K562 (cell line): ENCODE measurements at regions not wholly inside any gene's neighbourhood (a gene's known extent, or its start where the extent isn't known, plus 50 kb on each side); places are given as distances from the start of the nearest gene placed in this dataset.

ENCODE experiments used
- EZH2 ChIP-seq: IDR thresholded peaks from 2 replicates; pipeline ENCODE4 v1.6.1; 2012; ENCODE audit warnings: low read depth, mild to moderate bottlenecking, inconsistent platforms, low read length, borderline replicate concordance
- MCM5 ChIP-seq: fragments of 450-650 bp; IDR thresholded peaks from 2 replicates; pipeline ENCODE4 v1.6.1; 2016; ENCODE audit warnings: low read depth
- POLR2A ChIP-seq: fragments of 450-650 bp; conservative IDR thresholded peaks from 2 replicates; pipeline ENCODE4 v1.6.1; 2016
- POLR2G ChIP-seq: fragments of 200-400 bp; formaldehyde crosslinking; IDR thresholded peaks from 2 replicates; pipeline ENCODE4 v1.6.1; 2017; ENCODE audit warnings: low read depth, mild to moderate bottlenecking, antibody characterized with exemption, low read length, moderate library complexity
- SP2 ChIP-seq: IDR thresholded peaks from 2 replicates; pipeline ENCODE4 v1.6.1; 2011; ENCODE audit warnings: mild to moderate bottlenecking, low read depth, low read length, moderate library complexity; ENCODE audit not compliant: poor library complexity, severe bottlenecking; ENCODE audit errors: extremely low read depth
- TF ChIP-seq, protein P1 (sequence below): fragments of 150-350 bp; conservative IDR thresholded peaks from 2 replicates; pipeline ENCODE4 v1.6.1; 2014; ENCODE audit warnings: low read length

DNA sequence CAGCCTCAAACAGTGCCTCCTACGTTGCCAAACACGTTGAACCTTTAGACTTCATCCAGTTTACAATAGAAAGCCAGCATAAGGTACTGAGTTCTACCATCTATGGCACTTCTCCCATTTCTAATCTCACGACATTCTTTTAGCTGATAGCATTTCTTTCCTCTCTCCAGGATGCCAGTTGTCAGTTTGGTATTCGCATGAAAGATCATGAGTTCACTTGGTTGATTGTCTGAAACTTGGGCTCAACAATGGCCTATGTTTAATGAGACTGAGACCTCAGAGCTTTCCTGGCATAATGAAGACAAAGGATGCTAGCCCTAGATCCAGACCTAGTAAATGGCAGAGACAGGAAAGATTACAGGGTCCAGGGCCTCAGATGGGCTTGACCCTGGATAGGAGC, 69.2 kb upstream of the SPRY1 start:
- TF ChIP-seq POLR2G = no peak
- TF ChIP-seq POLR2A = no peak
- no peak for TF ChIP-seq MCM5
- no peak for TF ChIP-seq EZH2
- TF ChIP-seq SP2 = no peak
- TF ChIP-seq, protein P1, sequence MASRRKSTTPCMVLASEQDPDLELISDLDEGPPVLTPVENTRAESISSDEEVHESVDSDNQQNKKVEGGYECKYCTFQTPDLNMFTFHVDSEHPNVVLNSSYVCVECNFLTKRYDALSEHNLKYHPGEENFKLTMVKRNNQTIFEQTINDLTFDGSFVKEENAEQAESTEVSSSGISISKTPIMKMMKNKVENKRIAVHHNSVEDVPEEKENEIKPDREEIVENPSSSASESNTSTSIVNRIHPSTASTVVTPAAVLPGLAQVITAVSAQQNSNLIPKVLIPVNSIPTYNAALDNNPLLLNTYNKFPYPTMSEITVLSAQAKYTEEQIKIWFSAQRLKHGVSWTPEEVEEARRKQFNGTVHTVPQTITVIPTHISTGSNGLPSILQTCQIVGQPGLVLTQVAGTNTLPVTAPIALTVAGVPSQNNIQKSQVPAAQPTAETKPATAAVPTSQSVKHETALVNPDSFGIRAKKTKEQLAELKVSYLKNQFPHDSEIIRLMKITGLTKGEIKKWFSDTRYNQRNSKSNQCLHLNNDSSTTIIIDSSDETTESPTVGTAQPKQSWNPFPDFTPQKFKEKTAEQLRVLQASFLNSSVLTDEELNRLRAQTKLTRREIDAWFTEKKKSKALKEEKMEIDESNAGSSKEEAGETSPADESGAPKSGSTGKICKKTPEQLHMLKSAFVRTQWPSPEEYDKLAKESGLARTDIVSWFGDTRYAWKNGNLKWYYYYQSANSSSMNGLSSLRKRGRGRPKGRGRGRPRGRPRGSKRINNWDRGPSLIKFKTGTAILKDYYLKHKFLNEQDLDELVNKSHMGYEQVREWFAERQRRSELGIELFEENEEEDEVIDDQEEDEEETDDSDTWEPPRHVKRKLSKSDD = no peak
